Medulla oblongata (tissue), 1 donor: ENCODE measurements at regions not wholly inside any gene's neighbourhood (a gene's known extent, or its start where the extent isn't known, plus 50 kb on each side); places are given as distances from the start of the nearest gene placed in this dataset.

Source experiments
- DNase-seq: peaks from one replicate; pipeline ENCODE4 v3.0.0-alpha.2; 2015; ENCODE audit errors: extremely low spot score

GRCh38 chr15:93282808-93283207, 193.8 kb upstream of the RGMA start:
- no peak for DNase-seq

DNA sequence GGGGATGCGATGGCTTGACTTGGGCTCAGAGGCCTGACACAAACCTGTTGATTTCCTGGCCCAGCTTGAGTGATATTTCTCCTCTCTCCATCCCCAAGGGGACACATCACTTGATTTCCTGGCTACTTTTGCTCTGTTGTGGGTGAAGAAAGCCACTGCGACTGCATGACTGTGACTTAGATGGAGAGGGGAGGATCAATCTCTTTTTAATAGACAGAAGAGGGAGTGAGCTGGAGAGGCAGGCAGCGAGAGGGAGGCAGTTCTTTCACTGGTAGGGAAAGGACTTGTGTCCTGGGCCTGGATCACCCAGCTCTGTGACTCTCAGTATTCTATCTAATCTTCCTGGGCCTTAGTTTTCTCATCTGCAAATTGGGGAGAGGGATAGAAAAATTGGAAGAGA, 189.8 kb upstream of the RGMA start:
- DNase-seq = no peak

GRCh38 chr15:93278006-93278405, 189.0 kb upstream of the RGMA start:
- no peak for DNase-seq

DNA sequence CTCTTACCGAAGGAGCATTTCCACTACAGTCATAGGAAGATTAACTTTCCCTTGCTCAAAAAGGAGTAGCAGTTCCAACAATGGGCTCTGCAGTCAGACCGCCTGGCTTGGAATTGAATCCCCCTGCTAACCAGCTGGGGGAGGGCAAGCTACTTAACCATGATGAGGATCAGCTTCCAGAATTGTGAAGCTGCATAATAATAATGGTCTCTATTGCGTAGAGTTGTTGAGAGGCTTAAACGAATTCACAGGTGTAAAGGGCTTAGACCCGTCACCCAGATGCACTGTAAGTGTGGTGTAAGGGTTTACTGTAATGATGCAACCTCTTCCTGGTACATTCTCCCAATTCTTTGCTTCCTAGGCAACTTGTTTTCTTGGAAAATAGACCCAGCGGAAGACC, 185.2 kb upstream of the RGMA start:
- no peak for DNase-seq

- DNase-seq = no peak
Observed at GRCh38 chr15:93271871-93272270, 182.9 kb upstream of the RGMA start.

DNA sequence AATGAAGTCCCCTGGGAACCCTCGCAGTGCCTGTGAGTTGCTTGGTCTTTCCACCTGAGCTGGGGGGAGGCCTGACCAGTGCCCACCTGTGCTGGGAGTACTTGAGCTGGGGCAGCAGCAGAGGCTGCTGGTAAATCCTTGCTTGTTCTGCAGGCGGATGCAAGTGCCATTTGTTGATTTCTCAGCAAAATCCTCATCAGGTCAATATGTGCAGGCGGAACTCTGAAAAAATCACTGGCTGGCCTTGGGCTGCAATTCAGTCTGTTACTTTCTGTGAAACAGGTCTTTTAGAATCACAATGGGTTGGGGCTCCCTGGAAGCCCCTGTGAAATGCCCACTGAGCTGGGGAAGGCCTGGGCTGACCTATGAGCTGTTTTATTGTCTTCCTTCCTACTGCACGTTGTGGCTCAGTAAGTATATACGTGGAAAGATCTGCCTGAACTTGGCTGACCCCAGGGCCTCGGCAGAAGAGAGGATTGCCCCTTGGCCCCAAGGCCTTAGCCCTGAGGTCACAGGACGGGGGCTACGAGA, 182.0 kb upstream of the RGMA start:
- no peak for DNase-seq

DNA sequence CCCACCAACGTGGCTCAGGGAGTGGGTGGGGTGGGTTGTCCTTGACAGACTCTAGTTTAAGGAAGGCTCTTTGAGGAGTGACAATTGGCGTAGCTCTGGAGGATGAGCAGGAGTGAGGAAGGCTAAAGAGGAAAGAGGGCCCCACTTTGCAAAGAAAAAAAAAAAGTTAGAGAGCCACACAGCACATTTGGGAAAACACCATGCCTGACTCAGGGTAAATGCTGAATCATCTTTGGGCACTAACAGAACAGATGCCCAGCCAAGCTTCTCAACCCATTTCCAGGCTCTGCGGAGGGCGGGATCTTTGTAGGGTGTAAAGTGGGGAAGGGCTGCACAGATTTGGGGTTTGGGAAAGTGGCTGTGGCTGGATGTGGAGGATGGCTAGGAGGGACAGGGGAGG, 179.1 kb upstream of the RGMA start:
- DNase-seq = no peak

DNA sequence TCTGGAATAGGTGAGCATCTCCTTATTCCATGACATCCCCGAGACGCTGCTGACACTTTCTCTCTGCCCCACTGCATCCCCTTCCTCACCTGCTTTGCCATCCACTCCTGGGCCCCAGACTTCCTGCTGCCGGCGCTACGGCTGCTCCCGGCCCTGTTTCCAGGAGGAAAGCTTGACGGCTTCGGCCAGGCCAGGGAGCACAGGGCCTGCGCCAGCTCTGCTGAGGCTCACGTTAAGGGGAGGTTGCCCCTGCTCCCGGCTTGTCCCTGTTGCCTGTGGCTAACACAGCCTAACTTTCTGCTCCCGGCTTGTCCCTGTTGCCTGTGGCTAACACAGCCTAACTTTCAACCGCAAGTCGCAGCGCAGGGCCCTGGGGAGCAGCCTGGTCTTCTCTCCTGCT, 177.3 kb upstream of the RGMA start:
- no peak for DNase-seq

- DNase-seq = no peak
Observed at GRCh38 chr15:93265111-93265556, 176.1 kb upstream of the RGMA start.

- no peak for DNase-seq
Observed at GRCh38 chr15:93261845-93262244, 172.8 kb upstream of the RGMA start.

- no peak for DNase-seq
Observed at GRCh38 chr15:93257920-93258319, 168.9 kb upstream of the RGMA start.

DNA sequence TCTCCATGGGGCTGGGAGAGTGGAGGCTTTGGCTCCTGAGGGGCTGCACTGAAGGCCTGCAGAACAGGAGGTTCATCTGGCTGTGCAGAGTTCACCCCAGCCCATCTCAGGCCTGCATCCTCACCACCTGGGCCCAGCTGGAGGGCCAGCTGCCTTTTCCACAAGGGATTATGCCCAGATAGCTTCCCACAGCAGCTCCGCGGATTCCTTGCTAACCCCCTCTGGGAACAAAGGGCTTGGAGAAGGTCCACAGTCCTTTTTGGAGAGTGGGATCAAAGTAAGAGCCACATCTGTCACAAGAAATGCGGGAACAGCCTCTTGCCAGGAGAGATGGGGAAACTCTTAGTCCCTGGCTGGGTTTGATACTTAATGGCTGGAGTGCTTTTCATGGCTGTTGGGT, 164.7 kb upstream of the RGMA start:
- DNase-seq = no peak

GRCh38 chr15:93252780-93253179, 163.8 kb upstream of the RGMA start:
- DNase-seq = no peak

GRCh38 chr15:93250950-93251349, 161.9 kb upstream of the RGMA start:
- no peak for DNase-seq

DNA sequence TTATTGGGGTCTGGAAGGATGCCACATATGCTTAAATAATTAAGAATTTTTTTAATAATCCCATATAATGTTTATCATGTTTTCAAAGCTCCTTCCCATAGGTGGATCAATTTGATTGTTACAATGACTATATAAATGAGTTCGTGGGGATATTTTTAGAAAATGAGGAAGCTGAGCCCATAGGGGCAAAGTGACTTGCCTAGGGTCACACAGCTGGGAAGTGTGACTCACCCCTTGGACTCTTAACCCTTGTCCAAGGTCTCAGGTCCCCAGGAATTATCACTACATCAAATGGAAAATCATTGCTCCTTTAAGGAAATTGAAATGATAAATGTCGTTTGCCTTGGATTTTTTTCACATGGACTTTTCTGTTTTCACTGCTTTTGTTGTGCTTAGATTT, 161.2 kb upstream of the RGMA start:
- DNase-seq = no peak

DNA sequence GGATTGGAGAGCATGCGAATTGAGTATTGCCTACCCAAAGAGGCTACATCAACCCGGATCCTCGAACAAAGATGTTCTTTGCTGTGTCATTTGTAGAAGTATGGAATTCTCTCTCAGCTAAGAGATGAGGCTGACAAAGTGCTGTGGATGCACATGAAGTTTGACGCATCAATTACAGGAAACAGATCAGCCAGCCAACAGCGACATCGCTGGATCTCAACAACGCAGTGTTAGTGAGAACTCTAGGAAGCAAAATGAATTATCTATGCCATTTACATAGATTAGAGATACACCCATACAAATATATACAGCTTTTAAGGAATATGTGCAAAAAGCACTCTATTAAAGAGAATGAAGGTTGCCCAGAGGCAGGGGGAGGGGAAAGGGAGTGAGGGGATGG, 160.6 kb upstream of the RGMA start:
- DNase-seq = no peak

DNA sequence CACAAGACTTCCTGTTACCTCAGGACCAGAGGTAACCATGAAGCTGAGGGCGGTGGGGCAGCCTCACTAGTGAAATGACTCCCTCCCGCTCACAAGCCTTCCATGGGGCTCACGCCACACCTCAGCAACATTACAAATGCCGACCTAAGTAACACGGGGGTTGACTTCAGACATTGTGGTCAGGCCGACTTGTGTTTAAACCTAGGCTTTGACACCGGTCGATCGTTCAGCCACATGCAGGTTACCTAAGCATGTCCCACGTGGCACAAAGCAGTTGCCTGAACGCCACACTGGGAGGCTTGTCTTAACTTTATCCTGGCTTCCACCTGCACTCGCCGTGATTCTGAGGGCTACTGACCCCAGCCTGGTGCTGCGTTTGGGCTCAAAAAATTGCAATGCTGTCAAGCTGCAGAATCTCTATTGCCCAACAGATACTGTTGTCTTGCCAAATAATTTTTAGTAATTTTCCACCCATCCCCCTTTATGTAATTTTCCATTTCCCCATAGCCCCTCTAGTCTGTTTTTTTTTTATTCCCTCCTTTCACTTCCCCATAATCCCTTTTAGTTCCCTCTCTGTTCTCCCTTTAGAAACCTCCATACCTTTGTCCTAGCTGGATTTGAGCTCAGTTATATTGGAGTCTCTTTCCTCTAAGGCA, 158.6 kb upstream of the RGMA start:
- no peak for DNase-seq

- DNase-seq = no peak
Observed at GRCh38 chr15:93246266-93247242, 157.5 kb upstream of the RGMA start.

DNA sequence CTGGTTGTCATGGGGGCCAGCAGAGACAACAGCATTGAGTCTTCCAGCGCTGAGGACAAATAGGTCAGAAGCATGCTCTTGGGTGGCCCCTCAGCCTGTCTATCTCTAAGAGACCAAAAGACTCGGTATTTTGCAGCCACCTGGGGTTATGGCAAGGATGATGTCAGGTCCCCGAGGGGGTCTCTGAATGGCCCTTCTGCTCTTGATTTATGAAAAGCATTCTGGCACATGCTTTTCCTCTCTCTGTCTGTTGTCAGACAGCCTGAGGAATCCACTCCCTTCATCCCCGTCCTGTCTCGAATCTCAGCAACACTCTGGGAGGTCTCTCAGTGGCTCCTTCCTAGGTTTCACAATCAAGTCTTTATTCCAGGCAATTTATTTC, 156.6 kb upstream of the RGMA start:
- DNase-seq = no peak

DNA sequence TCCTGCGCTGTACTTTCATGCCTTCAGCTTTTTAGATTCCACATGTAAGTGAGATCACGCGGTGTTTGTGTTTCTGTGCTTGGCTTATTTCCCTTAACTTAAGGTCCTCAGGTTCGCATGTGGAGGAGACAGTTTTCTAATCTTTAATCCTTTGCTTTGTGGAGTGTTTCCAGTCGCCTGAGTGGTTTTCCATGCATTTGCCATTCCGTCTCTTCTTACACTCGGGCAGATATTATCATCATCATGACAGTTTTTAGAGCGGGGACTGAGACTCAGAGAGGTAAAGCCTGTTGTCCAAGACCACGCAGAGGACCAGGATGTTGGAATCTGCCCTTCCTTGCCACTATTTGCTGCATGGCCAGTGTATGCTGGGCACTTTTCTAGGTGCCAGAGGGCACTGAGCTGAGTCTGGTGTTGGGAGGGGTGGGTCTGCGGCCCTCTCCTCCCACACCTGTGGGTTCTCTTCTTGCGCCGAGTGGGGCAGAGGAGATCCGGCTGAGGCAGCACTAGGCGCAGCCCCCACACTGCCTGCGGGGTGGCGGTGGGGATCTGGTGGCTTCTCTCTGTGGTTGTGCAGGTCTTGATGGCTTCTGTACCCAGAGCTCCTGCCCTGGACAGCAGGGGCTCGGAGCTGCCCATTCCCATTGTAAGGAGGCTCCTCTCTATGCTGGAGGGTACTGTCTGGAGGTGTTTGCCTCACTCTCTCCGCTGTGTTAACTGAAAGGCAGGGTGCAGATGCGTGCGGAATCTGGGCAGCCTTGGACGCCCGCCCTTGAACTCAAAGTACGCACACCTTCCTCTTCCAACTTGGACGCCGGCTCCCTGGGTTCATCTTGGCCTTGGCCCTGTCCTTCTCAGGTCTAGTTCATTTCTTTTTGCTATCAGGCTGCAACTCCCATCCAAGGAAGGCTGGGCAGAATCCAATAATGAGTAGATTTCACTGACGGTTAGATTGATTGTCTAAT, 156.0 kb upstream of the RGMA start:
- no peak for DNase-seq

GRCh38 chr15:93243573-93243972, 154.6 kb upstream of the RGMA start:
- DNase-seq = no peak
